ELF-1 (cell line): ENCODE measurements at regions not wholly inside any gene's neighbourhood (a gene's known extent, or its start where the extent isn't known, plus 50 kb on each side); places are given as distances from the start of the nearest gene placed in this dataset.
"Not testable (repeated sequence)": the region's sequence is repeated elsewhere in the genome, so short reads cannot be mapped to it uniquely, and the experiment has no call there.

Experiments
- DNase-seq: peaks from one replicate; pipeline ENCODE4 v3.0.0-alpha.2; 2016; ENCODE audit warnings: low read depth, low spot score

- DNase-seq, result no peak
Observed at GRCh38 chr19:56978023-56978565, 137.6 kb upstream of the PEG3 start.

- DNase-seq, result not testable (repeated sequence)
Observed at GRCh38 chr19:56980326-56980725, 139.5 kb upstream of the USP29 start.

GRCh38 chr19:56980906-56981305, 138.9 kb upstream of the USP29 start:
- DNase-seq, result no peak

GRCh38 chr19:56981440-56981839, 138.3 kb upstream of the USP29 start:
- DNase-seq, result not testable (repeated sequence)

GRCh38 chr19:56983171-56983570, 136.6 kb upstream of the USP29 start:
- DNase-seq, result no peak

- no peak for DNase-seq
Observed at GRCh38 chr19:56983804-56984203, 136.0 kb upstream of the USP29 start.

- DNase-seq, result no peak
Observed at GRCh38 chr19:56986386-56986785, 133.4 kb upstream of the USP29 start.

- no peak for DNase-seq
Observed at GRCh38 chr19:56987184-56987583, 132.6 kb upstream of the USP29 start.

- DNase-seq, result no peak
Observed at GRCh38 chr19:56988299-56988698, 131.5 kb upstream of the USP29 start.

GRCh38 chr19:56991912-56992311, 127.9 kb upstream of the USP29 start:
- no peak for DNase-seq

GRCh38 chr19:56993851-56994250, 125.9 kb upstream of the USP29 start:
- no peak for DNase-seq

GRCh38 chr19:56994251-56995017, 125.4 kb upstream of the USP29 start:
- no peak for DNase-seq

- DNase-seq, result no peak
Observed at GRCh38 chr19:56995303-56995702, 124.5 kb upstream of the USP29 start.

- no peak for DNase-seq
Observed at GRCh38 chr19:57002195-57002601, 117.6 kb upstream of the USP29 start.

- no peak for DNase-seq
Observed at GRCh38 chr19:57002710-57003109, 117.1 kb upstream of the USP29 start.

- DNase-seq, result no peak
Observed at GRCh38 chr19:57004418-57004817, 115.4 kb upstream of the USP29 start.

- no peak for DNase-seq
Observed at GRCh38 chr19:57008432-57008831, 111.4 kb upstream of the USP29 start.

GRCh38 chr19:57010541-57010940, 109.2 kb upstream of the USP29 start:
- no peak for DNase-seq

GRCh38 chr19:57016076-57016475, 103.7 kb upstream of the USP29 start:
- DNase-seq, result no peak

GRCh38 chr19:57016491-57016890, 103.3 kb upstream of the USP29 start:
- no peak for DNase-seq

GRCh38 chr19:57025491-57025890, 94.3 kb upstream of the USP29 start:
- no peak for DNase-seq

- DNase-seq, result no peak
Observed at GRCh38 chr19:57026476-57026875, 93.3 kb upstream of the USP29 start.

GRCh38 chr19:57027360-57027759, 92.4 kb upstream of the USP29 start:
- no peak for DNase-seq
